B cell (primary cell): ENCODE measurements at regions not wholly inside any gene's neighbourhood (a gene's known extent, or its start where the extent isn't known, plus 50 kb on each side); places are given as distances from the start of the nearest gene placed in this dataset.

Experiments used
- CTCF ChIP-seq: fragments of 200-600 bp; IDR thresholded peaks from one replicate; pipeline ENCODE4 v1.8.0; 2022; ENCODE audit warnings: antibody characterized with exemption, mild to moderate bottlenecking
- EZH2 ChIP-seq: IDR thresholded peaks from 2 replicates; pipeline ENCODE4 v1.6.1; 2012; ENCODE audit warnings: borderline replicate concordance, low read depth, mild to moderate bottlenecking, moderate library complexity, low read length; ENCODE audit not compliant: insufficient read depth, poor library complexity, severe bottlenecking

- no peak for TF ChIP-seq CTCF
- TF ChIP-seq EZH2 = no peak
These were observed 443.5 kb downstream of the OTOL1 start for GRCh38 chr3:161939918-161940620.
